ENCODE measurements at regions not wholly inside any gene's neighbourhood (a gene's known extent, or its start where the extent isn't known, plus 50 kb on each side); places are given as distances from the start of the nearest gene placed in this dataset.

- H3K23ac ChIP-seq (ENCODE audit: low read length in 2 of 2), result no peak overlapping the region
- WGBS, result 12% methylated on average over 1 of the region's 1 CpG
- H3K4me1 ChIP-seq (ENCODE audit: control insufficient read depth, insufficient read depth, low read depth, low read length), result no peaks in the 10 kb centered on the region
- H2AFZ ChIP-seq (ENCODE audit: low read depth, low read length), result no peak overlapping the region
- H2BK5ac ChIP-seq (ENCODE audit: low read depth, low read length, poor library complexity, severe bottlenecking), result no peak overlapping the region
- no peak overlapping the region for H2AK5ac ChIP-seq (ENCODE audit: low read length, severe bottlenecking)
- no peak overlapping the region for H3K4me3 ChIP-seq (ENCODE audit: insufficient read depth in 1 of 2, low read depth in 1 of 2, low read length in 2 of 2)
- no peaks in the 10 kb centered on the region for H3K79me1 ChIP-seq (replicated peaks; ENCODE audit: low read length, poor library complexity, severe bottlenecking)
- no peak overlapping the region for H3K27ac ChIP-seq (ENCODE audit: low read length, poor library complexity, severe bottlenecking)
- H3K27me3 ChIP-seq (ENCODE audit: control insufficient read depth in 1 of 2, insufficient read depth in 1 of 2, low read length in 2 of 2), result no peaks in the 10 kb centered on the region
- no peaks in the 10 kb centered on the region for H3K36me3 ChIP-seq (ENCODE audit: control insufficient read depth in 1 of 2, insufficient read depth in 2 of 2, low read depth in 1 of 2, low read length in 2 of 2)
- H2BK15ac ChIP-seq (ENCODE audit: low read depth, poor library complexity, severe bottlenecking), result no peak overlapping the region
- no peak overlapping the region for H2BK12ac ChIP-seq (ENCODE audit: low read length in 2 of 2)
- H3K14ac ChIP-seq (ENCODE audit: low read length in 2 of 2), result no peak overlapping the region
- peaks cover 19% of the 10 kb centered on the region for H3K9me3 ChIP-seq (ENCODE audit: control insufficient read depth, low read length)
- no peak overlapping the region for H2BK120ac ChIP-seq (ENCODE audit: low read depth, low read length)
- H3K4ac ChIP-seq (ENCODE audit: low read depth in 1 of 2, low read length in 2 of 2), result no peak overlapping the region
- H4K91ac ChIP-seq (ENCODE audit: low read length), result no peak overlapping the region
- H3K18ac ChIP-seq (ENCODE audit: low read depth in 1 of 2, low read length in 2 of 2), result no peak overlapping the region
- DNase-seq, result no peak
- no peak overlapping the region for H3K4me2 ChIP-seq (ENCODE audit: low read length, poor library complexity, severe bottlenecking)
- H3K9ac ChIP-seq (ENCODE audit: low read length), result no peak overlapping the region
- H4K8ac ChIP-seq (ENCODE audit: low read length), result no peak overlapping the region
These were observed 72.7 kb upstream of the NUPR2 start for GRCh38 chr7:56188823-56189346.

GRCh38 chr7:56188376-56188775 lies 72.2 kb upstream of the NUPR2 start:
- Histone ChIP-seq H2BK120ac (ENCODE audit: low read depth, low read length) (no peak overlapping the region), H2BK5ac (ENCODE audit: low read depth, low read length, poor library complexity, severe bottlenecking) (no peak overlapping the region), H4K8ac (ENCODE audit: low read length) (no peak overlapping the region), H3K23ac (ENCODE audit: low read length in 2 of 2) (no peak overlapping the region), H3K4me2 (ENCODE audit: low read length, poor library complexity, severe bottlenecking) (no peak overlapping the region), H3K18ac (ENCODE audit: low read depth in 1 of 2, low read length in 2 of 2) (no peak overlapping the region), H2BK15ac (ENCODE audit: low read depth, poor library complexity, severe bottlenecking) (no peak overlapping the region), H3K14ac (ENCODE audit: low read length in 2 of 2) (no peak overlapping the region), H3K36me3 (ENCODE audit: control insufficient read depth in 1 of 2, insufficient read depth in 2 of 2, low read depth in 1 of 2, low read length in 2 of 2) (no peaks in the 10 kb centered on the region), H3K4me3 (ENCODE audit: insufficient read depth in 1 of 2, low read depth in 1 of 2, low read length in 2 of 2) (no peak overlapping the region), H3K79me1 (replicated peaks; ENCODE audit: low read length, poor library complexity, severe bottlenecking) (no peaks in the 10 kb centered on the region), H2AFZ (ENCODE audit: low read depth, low read length) (no peak overlapping the region), H3K4ac (ENCODE audit: low read depth in 1 of 2, low read length in 2 of 2) (no peak overlapping the region), H2BK12ac (ENCODE audit: low read length in 2 of 2) (no peak overlapping the region), H3K27ac (ENCODE audit: low read length, poor library complexity, severe bottlenecking) (no peak overlapping the region), H4K91ac (ENCODE audit: low read length) (no peak overlapping the region), H3K9me3 (ENCODE audit: control insufficient read depth, low read length) (peaks cover 16% of the 10 kb centered on the region), H3K4me1 (ENCODE audit: control insufficient read depth, insufficient read depth, low read depth, low read length) (no peaks in the 10 kb centered on the region), H3K9ac (ENCODE audit: low read length) (no peak overlapping the region), H2AK5ac (ENCODE audit: low read length, severe bottlenecking) (no peak overlapping the region), H3K27me3 (ENCODE audit: control insufficient read depth in 1 of 2, insufficient read depth in 1 of 2, low read length in 2 of 2) (no peaks in the 10 kb centered on the region)
- no CpG with 5 or more reads among the region's 1 CpG for WGBS
- DNase-seq, result no peak

- 38% methylated on average over 1 of the region's 2 CpGs for WGBS
- no peak overlapping the region for H3K4me3 ChIP-seq (ENCODE audit: insufficient read depth in 1 of 2, low read depth in 1 of 2, low read length in 2 of 2)
- H4K91ac ChIP-seq (ENCODE audit: low read length), result no peak overlapping the region
- H3K23ac ChIP-seq (ENCODE audit: low read length in 2 of 2), result no peak overlapping the region
- no peak overlapping the region for H2BK5ac ChIP-seq (ENCODE audit: low read depth, low read length, poor library complexity, severe bottlenecking)
- no peak overlapping the region for H3K9ac ChIP-seq (ENCODE audit: low read length)
- H2BK120ac ChIP-seq (ENCODE audit: low read depth, low read length), result no peak overlapping the region
- H3K27me3 ChIP-seq (ENCODE audit: control insufficient read depth in 1 of 2, insufficient read depth in 1 of 2, low read length in 2 of 2), result no peaks in the 10 kb centered on the region
- H4K8ac ChIP-seq (ENCODE audit: low read length), result no peak overlapping the region
- H3K4ac ChIP-seq (ENCODE audit: low read depth in 1 of 2, low read length in 2 of 2), result no peak overlapping the region
- no peak for DNase-seq
- H3K4me2 ChIP-seq (ENCODE audit: low read length, poor library complexity, severe bottlenecking), result no peak overlapping the region
- H2AK5ac ChIP-seq (ENCODE audit: low read length, severe bottlenecking), result no peak overlapping the region
- H2AFZ ChIP-seq (ENCODE audit: low read depth, low read length), result no peak overlapping the region
- H3K27ac ChIP-seq (ENCODE audit: low read length, poor library complexity, severe bottlenecking), result no peak overlapping the region
- H2BK12ac ChIP-seq (ENCODE audit: low read length in 2 of 2), result no peak overlapping the region
- H3K79me1 ChIP-seq (replicated peaks; ENCODE audit: low read length, poor library complexity, severe bottlenecking), result no peaks in the 10 kb centered on the region
- no peaks in the 10 kb centered on the region for H3K9me3 ChIP-seq (ENCODE audit: control insufficient read depth, low read length)
- H3K14ac ChIP-seq (ENCODE audit: low read length in 2 of 2), result no peak overlapping the region
- no peak overlapping the region for H3K18ac ChIP-seq (ENCODE audit: low read depth in 1 of 2, low read length in 2 of 2)
- no peak overlapping the region for H2BK15ac ChIP-seq (ENCODE audit: low read depth, poor library complexity, severe bottlenecking)
- H3K36me3 ChIP-seq (ENCODE audit: control insufficient read depth in 1 of 2, insufficient read depth in 2 of 2, low read depth in 1 of 2, low read length in 2 of 2), result no peaks in the 10 kb centered on the region
- no peaks in the 10 kb centered on the region for H3K4me1 ChIP-seq (ENCODE audit: control insufficient read depth, insufficient read depth, low read depth, low read length)
These were observed 64.8 kb upstream of the NUPR2 start for GRCh38 chr7:56181010-56181409.

DNA sequence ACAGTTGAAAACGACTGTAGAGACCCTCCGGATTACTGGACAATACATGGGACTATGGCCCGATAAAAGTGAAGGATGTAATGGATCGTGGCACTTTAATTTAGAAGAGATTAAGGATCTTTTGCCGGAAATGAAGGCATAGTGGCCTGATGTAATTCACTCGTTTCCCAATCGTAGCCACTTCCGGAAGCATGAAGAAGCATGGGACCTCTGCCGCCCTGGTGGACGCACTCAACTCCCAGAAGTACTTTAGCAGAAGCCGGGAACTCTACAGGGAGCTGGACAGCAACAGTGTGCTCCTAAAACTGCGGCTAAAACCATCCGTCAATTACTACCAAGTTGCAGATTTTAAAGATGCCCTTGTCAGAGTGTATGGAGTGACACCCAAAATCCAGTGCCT lies 59.6 kb upstream of the NUPR2 start:
- no peak overlapping the region for H3K18ac ChIP-seq (ENCODE audit: low read depth in 1 of 2, low read length in 2 of 2)
- H3K4me1 ChIP-seq (ENCODE audit: control insufficient read depth, insufficient read depth, low read depth, low read length), result no peaks in the 10 kb centered on the region
- no peaks in the 10 kb centered on the region for H3K27me3 ChIP-seq (ENCODE audit: control insufficient read depth in 1 of 2, insufficient read depth in 1 of 2, low read length in 2 of 2)
- H4K91ac ChIP-seq (ENCODE audit: low read length), result no peak overlapping the region
- no peak overlapping the region for H3K9ac ChIP-seq (ENCODE audit: low read length)
- no peak overlapping the region for H2BK12ac ChIP-seq (ENCODE audit: low read length in 2 of 2)
- no peaks in the 10 kb centered on the region for H3K9me3 ChIP-seq (ENCODE audit: control insufficient read depth, low read length)
- H2BK5ac ChIP-seq (ENCODE audit: low read depth, low read length, poor library complexity, severe bottlenecking), result no peak overlapping the region
- H2AFZ ChIP-seq (ENCODE audit: low read depth, low read length), result no peak overlapping the region
- no peak overlapping the region for H3K4me2 ChIP-seq (ENCODE audit: low read length, poor library complexity, severe bottlenecking)
- DNase-seq, result no peak
- H3K23ac ChIP-seq (ENCODE audit: low read length in 2 of 2), result no peak overlapping the region
- no peaks in the 10 kb centered on the region for H3K36me3 ChIP-seq (ENCODE audit: control insufficient read depth in 1 of 2, insufficient read depth in 2 of 2, low read depth in 1 of 2, low read length in 2 of 2)
- 89% methylated on average over 13 of the region's 13 CpGs for WGBS
- no peak overlapping the region for H3K27ac ChIP-seq (ENCODE audit: low read length, poor library complexity, severe bottlenecking)
- peak overlapping the region in 1 of 2 experiments; percentile 9 for H3K4me3 ChIP-seq (ENCODE audit: insufficient read depth in 1 of 2, low read depth in 1 of 2, low read length in 2 of 2)
- no peak overlapping the region for H2BK15ac ChIP-seq (ENCODE audit: low read depth, poor library complexity, severe bottlenecking)
- H3K4ac ChIP-seq (ENCODE audit: low read depth in 1 of 2, low read length in 2 of 2), result no peak overlapping the region
- no peak overlapping the region for H3K14ac ChIP-seq (ENCODE audit: low read length in 2 of 2)
- no peaks in the 10 kb centered on the region for H3K79me1 ChIP-seq (replicated peaks; ENCODE audit: low read length, poor library complexity, severe bottlenecking)
- H4K8ac ChIP-seq (ENCODE audit: low read length), result no peak overlapping the region
- H2BK120ac ChIP-seq (ENCODE audit: low read depth, low read length), result no peak overlapping the region
- H2AK5ac ChIP-seq (ENCODE audit: low read length, severe bottlenecking), result no peak overlapping the region
